Progenitor cell of endocrine pancreas (in vitro differentiated cells): ENCODE measurements at regions not wholly inside any gene's neighbourhood (a gene's known extent, or its start where the extent isn't known, plus 50 kb on each side); places are given as distances from the start of the nearest gene placed in this dataset.

Experiments
- DNase-seq: peaks from one replicate; pipeline ENCODE4 v3.0.0; 2021; ENCODE audit warnings: low spot score; ENCODE audit not compliant: unreplicated experiment
- H3K27ac Mint-ChIP-seq: 2 replicates; pipeline ENCODE4 v1.8.0; 2021; ENCODE audit warnings: mild to moderate bottlenecking, moderate library complexity, mixed read lengths
- H3K27me3 Mint-ChIP-seq: 2 replicates; pipeline ENCODE4 v1.8.0; 2021; ENCODE audit warnings: mixed read lengths
- H3K36me3 Mint-ChIP-seq: 2 replicates; pipeline ENCODE4 v1.8.0; 2022; ENCODE audit warnings: mixed read lengths; ENCODE audit not compliant: insufficient read depth
- H3K4me1 Mint-ChIP-seq: 2 replicates; pipeline ENCODE4 v1.8.0; 2021; ENCODE audit warnings: low read depth, mixed read lengths
- H3K4me3 Mint-ChIP-seq: 2 replicates; pipeline ENCODE4 v1.8.0; 2021; ENCODE audit warnings: low read depth, mild to moderate bottlenecking, moderate library complexity, mixed read lengths
- H3K9me3 Mint-ChIP-seq: 2 replicates; pipeline ENCODE4 v1.8.0; 2021; ENCODE audit warnings: low read depth, mixed read lengths
- TF ChIP-seq, protein P1 (sequence below): fragments of 200-600 bp; sonication (generic); IDR thresholded peaks from one replicate; pipeline ENCODE4 v1.5.0; 2021; ENCODE audit warnings: antibody characterized with exemption, mild to moderate bottlenecking; ENCODE audit not compliant: unreplicated experiment

DNA sequence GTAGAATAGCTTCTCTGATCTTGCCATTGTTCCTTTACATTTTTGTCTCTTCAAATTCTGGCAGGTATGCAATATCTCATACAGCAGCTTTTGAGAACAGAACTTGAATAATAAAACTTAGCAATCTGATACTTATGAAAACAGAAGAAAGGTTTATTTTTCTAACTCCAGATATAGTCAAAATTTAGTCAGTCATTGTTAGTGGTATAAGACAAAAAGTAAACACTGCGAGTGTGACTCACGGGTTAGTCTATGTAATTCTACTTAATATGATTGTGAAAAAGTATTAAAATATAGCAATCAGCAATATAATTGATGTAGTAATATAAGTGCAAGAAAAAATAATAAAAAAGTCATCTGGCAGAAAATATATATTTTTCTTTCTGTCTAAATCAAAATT is 910.4 kb downstream of the DNAH5 start:
- H3K9me3 Mint-ChIP-seq = peaks cover 5% of the 10 kb centered on the region
- H3K4me3 Mint-ChIP-seq = peak overlapping the region; percentile 19
- TF ChIP-seq, protein P1, sequence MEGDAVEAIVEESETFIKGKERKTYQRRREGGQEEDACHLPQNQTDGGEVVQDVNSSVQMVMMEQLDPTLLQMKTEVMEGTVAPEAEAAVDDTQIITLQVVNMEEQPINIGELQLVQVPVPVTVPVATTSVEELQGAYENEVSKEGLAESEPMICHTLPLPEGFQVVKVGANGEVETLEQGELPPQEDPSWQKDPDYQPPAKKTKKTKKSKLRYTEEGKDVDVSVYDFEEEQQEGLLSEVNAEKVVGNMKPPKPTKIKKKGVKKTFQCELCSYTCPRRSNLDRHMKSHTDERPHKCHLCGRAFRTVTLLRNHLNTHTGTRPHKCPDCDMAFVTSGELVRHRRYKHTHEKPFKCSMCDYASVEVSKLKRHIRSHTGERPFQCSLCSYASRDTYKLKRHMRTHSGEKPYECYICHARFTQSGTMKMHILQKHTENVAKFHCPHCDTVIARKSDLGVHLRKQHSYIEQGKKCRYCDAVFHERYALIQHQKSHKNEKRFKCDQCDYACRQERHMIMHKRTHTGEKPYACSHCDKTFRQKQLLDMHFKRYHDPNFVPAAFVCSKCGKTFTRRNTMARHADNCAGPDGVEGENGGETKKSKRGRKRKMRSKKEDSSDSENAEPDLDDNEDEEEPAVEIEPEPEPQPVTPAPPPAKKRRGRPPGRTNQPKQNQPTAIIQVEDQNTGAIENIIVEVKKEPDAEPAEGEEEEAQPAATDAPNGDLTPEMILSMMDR = no peak

DNA sequence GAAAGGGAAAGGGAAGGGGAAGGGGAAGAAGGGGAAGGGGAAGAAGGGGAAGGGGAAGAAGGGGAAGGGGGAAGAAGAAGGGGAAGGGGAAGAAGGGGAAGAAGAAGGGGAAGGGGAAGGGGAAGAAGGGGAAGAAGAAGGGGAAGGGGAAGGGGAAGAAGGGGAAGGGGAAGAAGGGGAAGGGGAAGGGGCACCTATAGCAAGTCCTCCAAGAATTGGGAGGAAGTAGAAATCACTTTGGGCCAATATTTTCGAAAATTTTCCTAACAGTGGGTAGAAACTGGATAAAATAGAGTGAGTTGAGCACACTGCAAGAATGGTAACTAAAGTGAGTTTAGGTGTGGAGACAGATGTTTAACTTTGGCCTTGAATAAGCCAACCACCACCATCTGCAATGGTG is 915.3 kb downstream of the DNAH5 start:
- TF ChIP-seq, protein P1 = no peak
- H3K27me3 Mint-ChIP-seq = no peaks in the 10 kb centered on the region
- H3K4me1 Mint-ChIP-seq = peaks cover 9% of the 10 kb centered on the region
- no peak overlapping the region for H3K4me3 Mint-ChIP-seq
- H3K9me3 Mint-ChIP-seq = peaks cover 2% of the 10 kb centered on the region
- DNase-seq = no peak
- no peaks in the 10 kb centered on the region for H3K36me3 Mint-ChIP-seq
- H3K27ac Mint-ChIP-seq = no peak overlapping the region

More for the DNA sequence above, 910.4 kb downstream of the DNAH5 start:
- H3K27me3 Mint-ChIP-seq = no peaks in the 10 kb centered on the region
- DNase-seq = no peak
- peaks cover 17% of the 10 kb centered on the region for H3K4me1 Mint-ChIP-seq
- no peaks in the 10 kb centered on the region for H3K36me3 Mint-ChIP-seq
- H3K27ac Mint-ChIP-seq = no peak overlapping the region

DNA sequence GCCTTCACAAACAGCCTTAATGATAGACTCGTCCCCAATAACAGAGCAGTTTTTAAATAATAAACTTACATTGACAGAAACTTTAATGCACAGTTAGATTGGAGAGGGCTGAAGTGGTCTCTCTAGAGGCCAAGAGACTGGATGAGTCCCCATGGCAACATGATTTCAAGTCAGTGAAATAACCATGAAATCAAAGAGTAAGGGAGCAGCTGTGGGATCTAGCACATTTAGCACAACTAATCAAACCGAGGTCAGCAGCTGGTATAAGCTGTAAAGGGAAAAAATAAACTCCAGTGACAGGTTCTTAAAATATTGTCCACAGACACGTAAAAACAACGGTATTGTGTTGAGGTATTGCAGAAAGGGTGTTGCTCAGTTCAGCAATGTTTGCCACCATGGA is 916.6 kb downstream of the DNAH5 start:
- no peaks in the 10 kb centered on the region for H3K36me3 Mint-ChIP-seq

DNA sequence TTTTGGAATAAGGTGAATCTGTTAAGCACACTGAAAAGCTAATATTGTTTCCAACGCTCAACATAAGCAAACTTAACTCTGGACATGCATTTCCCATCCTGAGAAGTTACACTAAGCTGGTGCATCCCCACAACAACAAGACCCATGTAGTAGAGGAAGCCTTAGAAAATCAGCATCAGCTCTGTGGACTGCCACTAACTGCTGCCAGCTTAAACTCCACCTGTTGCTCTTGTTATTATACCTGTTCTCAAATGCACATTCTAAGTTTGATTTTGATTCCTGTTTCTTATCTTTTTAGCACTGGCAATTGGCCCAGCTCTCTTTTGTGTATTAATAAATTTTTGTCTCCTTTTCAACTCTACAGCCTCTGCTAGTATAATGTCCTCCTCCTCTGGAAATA is 924.8 kb downstream of the DNAH5 start:
- Mint-ChIP-seq H3K27me3 (no peaks in the 10 kb centered on the region), H3K36me3 (no peaks in the 10 kb centered on the region), H3K4me1 (peaks cover 6% of the 10 kb centered on the region), H3K9me3 (no peaks in the 10 kb centered on the region), H3K4me3 (no peak overlapping the region), H3K27ac (no peak overlapping the region)
- no peak for DNase-seq
- TF ChIP-seq, protein P1 = no peak

More for the DNA sequence above, 916.6 kb downstream of the DNAH5 start:
- DNase-seq = no peak
- H3K27me3 Mint-ChIP-seq = no peaks in the 10 kb centered on the region
- H3K4me1 Mint-ChIP-seq = peaks cover 3% of the 10 kb centered on the region
- H3K9me3 Mint-ChIP-seq = peaks cover 2% of the 10 kb centered on the region
- H3K4me3 Mint-ChIP-seq = no peak overlapping the region
- TF ChIP-seq, protein P1 = no peak
- H3K27ac Mint-ChIP-seq = no peak overlapping the region

DNA sequence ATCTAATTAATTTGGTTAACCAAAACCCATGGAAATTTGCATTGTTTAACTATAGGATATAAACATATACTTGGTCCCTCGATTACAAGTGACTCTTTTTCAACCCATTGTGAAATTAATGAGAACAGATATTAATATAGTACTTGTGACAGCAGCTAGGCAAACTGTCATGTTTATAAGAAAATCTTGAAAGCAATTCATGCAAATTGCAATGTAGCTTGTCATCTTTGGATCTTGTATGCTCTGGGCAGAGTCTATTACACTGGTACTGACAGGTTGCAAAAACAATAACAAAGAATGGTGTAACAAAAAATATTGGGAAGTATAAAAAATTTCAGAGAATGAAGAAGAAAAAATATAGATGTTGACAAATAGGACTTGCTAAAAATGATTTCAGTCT is 941.0 kb downstream of the DNAH5 start:
- no peak overlapping the region for H3K27ac Mint-ChIP-seq
- TF ChIP-seq, protein P1 = no peak
- no peaks in the 10 kb centered on the region for H3K36me3 Mint-ChIP-seq
- H3K4me3 Mint-ChIP-seq = no peak overlapping the region
- peaks cover 7% of the 10 kb centered on the region for H3K9me3 Mint-ChIP-seq
- no peaks in the 10 kb centered on the region for H3K4me1 Mint-ChIP-seq
- no peaks in the 10 kb centered on the region for H3K27me3 Mint-ChIP-seq
- DNase-seq = no peak
